Femur (tissue), 1 donor: ENCODE measurements at regions not wholly inside any gene's neighbourhood (a gene's known extent, or its start where the extent isn't known, plus 50 kb on each side); places are given as distances from the start of the nearest gene placed in this dataset.
"Not testable (repeated sequence)": the region's sequence is repeated elsewhere in the genome, so short reads cannot be mapped to it uniquely, and the experiment has no call there.

ENCODE experiments used
- DNase-seq: peaks from one replicate; pipeline ENCODE4 v3.0.0-alpha.2; 2017

- no peak for DNase-seq
These were observed 142.9 kb upstream of the ZBED5 start for GRCh38 chr11:11000579-11001283.

GRCh38 chr11:10998674-10999073, 140.8 kb upstream of the ZBED5 start:
- DNase-seq, result no peak

- no peak for DNase-seq
These were observed 138.8 kb upstream of the ZBED5 start for GRCh38 chr11:10996678-10997077.

GRCh38 chr11:10993640-10994039, 135.8 kb upstream of the ZBED5 start:
- DNase-seq, result no peak

- DNase-seq, result no peak
These were observed 135.3 kb upstream of the ZBED5 start for GRCh38 chr11:10993186-10993585.

- no peak for DNase-seq
These were observed 133.5 kb upstream of the ZBED5 start for GRCh38 chr11:10991393-10991792.

GRCh38 chr11:10990637-10991193, 132.9 kb upstream of the ZBED5 start:
- no peak for DNase-seq

- DNase-seq, result no peak
These were observed 132.3 kb upstream of the ZBED5 start for GRCh38 chr11:10990160-10990559.

GRCh38 chr11:10986006-10986405, 128.2 kb upstream of the ZBED5 start:
- no peak for DNase-seq

- DNase-seq, result no peak
These were observed 126.9 kb upstream of the ZBED5 start for GRCh38 chr11:10984742-10985141.

GRCh38 chr11:10984250-10984649, 126.4 kb upstream of the ZBED5 start:
- DNase-seq, result no peak

GRCh38 chr11:10982704-10983510, 125.1 kb upstream of the ZBED5 start:
- DNase-seq, result no peak

- no peak for DNase-seq
These were observed 121.7 kb upstream of the ZBED5 start for GRCh38 chr11:10979529-10979928.

- no peak for DNase-seq
These were observed 120.3 kb upstream of the ZBED5 start for GRCh38 chr11:10978198-10978597.

- no peak for DNase-seq
These were observed 117.5 kb upstream of the ZBED5 start for GRCh38 chr11:10975287-10975721.

- no peak for DNase-seq
These were observed 115.6 kb upstream of the ZBED5 start for GRCh38 chr11:10973416-10973815.

- DNase-seq, result no peak
These were observed 113.1 kb upstream of the ZBED5 start for GRCh38 chr11:10970926-10971325.

- no peak for DNase-seq
These were observed 111.5 kb upstream of the ZBED5 start for GRCh38 chr11:10969387-10969786.

GRCh38 chr11:10956884-10957283, 99.0 kb upstream of the ZBED5 start:
- not testable (repeated sequence) for DNase-seq

- no peak for DNase-seq
These were observed 97.8 kb upstream of the ZBED5 start for GRCh38 chr11:10955616-10956015.

- DNase-seq, result no peak
These were observed 96.3 kb upstream of the ZBED5 start for GRCh38 chr11:10954184-10954583.

- no peak for DNase-seq
These were observed 95.0 kb upstream of the ZBED5 start for GRCh38 chr11:10952872-10953271.

GRCh38 chr11:10947935-10948334, 90.1 kb upstream of the ZBED5 start:
- DNase-seq, result not testable (repeated sequence)

- DNase-seq, result no peak
These were observed 88.2 kb upstream of the ZBED5 start for GRCh38 chr11:10946072-10946471.
